ENCODE measurements at regions not wholly inside any gene's neighbourhood (a gene's known extent, or its start where the extent isn't known, plus 50 kb on each side); places are given as distances from the start of the nearest gene placed in this dataset.

DNA sequence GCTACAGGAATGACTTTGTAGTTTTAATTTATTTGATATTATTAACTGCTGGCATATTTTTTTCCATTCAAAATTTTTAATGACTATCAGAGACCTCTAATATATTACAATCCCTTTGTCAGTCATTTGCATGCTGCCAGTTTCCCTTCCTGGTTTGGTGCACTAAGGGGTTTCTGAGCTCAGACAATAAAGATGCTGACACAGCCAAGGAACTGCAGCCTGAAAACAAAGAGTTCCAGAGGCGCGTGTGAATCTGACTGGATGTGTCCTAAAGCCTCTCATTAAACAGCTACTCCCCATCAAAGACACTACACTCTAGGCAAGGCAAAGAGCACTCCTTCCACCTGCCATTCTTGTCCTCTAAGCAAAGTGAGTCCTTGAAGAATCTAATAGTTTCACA lies 116.8 kb upstream of the DST start:
- H3K27ac ChIP-seq = no peak overlapping the region
- TF ChIP-seq, protein P1, sequence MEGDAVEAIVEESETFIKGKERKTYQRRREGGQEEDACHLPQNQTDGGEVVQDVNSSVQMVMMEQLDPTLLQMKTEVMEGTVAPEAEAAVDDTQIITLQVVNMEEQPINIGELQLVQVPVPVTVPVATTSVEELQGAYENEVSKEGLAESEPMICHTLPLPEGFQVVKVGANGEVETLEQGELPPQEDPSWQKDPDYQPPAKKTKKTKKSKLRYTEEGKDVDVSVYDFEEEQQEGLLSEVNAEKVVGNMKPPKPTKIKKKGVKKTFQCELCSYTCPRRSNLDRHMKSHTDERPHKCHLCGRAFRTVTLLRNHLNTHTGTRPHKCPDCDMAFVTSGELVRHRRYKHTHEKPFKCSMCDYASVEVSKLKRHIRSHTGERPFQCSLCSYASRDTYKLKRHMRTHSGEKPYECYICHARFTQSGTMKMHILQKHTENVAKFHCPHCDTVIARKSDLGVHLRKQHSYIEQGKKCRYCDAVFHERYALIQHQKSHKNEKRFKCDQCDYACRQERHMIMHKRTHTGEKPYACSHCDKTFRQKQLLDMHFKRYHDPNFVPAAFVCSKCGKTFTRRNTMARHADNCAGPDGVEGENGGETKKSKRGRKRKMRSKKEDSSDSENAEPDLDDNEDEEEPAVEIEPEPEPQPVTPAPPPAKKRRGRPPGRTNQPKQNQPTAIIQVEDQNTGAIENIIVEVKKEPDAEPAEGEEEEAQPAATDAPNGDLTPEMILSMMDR (IDR thresholded peaks at IDR 0.05) = no peak

DNA sequence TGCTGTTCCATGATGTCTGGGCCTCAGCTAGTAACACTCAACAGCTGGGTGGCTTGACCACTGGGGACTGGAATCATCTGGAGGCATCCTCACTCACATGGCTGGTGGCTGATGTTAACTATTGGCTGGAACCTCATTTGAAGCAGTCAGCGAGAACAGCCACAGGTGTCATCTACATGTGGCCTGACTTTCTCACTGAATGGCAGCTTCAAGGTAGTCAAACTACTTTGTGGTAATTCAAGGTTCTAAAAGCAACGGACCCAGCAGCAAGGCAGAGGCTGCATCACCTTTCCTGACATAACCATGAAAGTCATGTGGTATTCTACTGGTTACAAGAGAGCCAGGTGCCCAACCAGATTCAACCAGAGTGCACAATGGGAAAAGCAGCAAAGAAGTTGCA lies 115.9 kb upstream of the DST start:
- no peak overlapping the region for H3K27ac ChIP-seq
- H3K9me3 ChIP-seq = no peaks in the 10 kb centered on the region
- TF ChIP-seq, protein P1 (IDR thresholded peaks at IDR 0.05) = no peak
- intact Hi-C loops (cut with DNase I) = loop anchor here (5.0 kb wide), 1 partner anchor 41 kb away; no protein-coding TSS in a partner anchor
- H3K27me3 ChIP-seq = no peaks in the 10 kb centered on the region
- no peaks in the 10 kb centered on the region for H3K36me3 ChIP-seq
- no peak overlapping the region for H3K4me3 ChIP-seq
- DNase-seq (ENCODE audit: low spot score in 2 of 2) = no peak
- peaks cover 0 to 26% of the 10 kb centered on the region in 2 donors for H3K4me1 ChIP-seq

More for the DNA sequence above, 116.8 kb upstream of the DST start:
- Histone ChIP-seq H3K9me3 (no peaks in the 10 kb centered on the region), H3K4me3 (no peak overlapping the region), H3K27me3 (no peaks in the 10 kb centered on the region), H3K4me1 (peaks cover 0 to 35% of the 10 kb centered on the region in 2 donors), H3K36me3 (no peaks in the 10 kb centered on the region)
- intact Hi-C loops (cut with DNase I) = loop anchor here (5.0 kb wide), 1 partner anchor 42 kb away; no protein-coding TSS in a partner anchor
- no peak for DNase-seq (ENCODE audit: low spot score in 2 of 2)

DNA sequence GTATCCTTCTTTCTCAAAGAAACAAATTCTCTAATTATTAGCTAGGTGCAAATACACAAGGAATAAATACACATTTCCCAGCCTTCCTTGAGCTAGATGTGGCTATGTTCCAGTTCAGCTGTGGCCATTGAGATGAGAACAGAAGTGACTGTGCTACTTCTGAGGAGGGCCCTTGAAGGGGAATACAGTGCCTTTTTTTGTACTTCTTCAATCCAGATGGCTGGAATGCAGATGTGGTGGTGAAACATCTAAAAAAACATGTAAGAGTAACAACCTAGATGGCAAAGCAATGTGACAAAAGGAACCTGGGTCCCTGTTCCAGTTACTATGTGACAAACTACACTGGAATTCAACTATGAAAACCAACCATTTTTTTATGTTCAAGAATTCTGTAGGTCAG lies 115.4 kb upstream of the DST start:
- H3K4me1 ChIP-seq = peaks cover 0 to 28% of the 10 kb centered on the region in 2 donors
- no peaks in the 10 kb centered on the region for H3K9me3 ChIP-seq
- H3K4me3 ChIP-seq = no peak overlapping the region
- DNase-seq (ENCODE audit: low spot score in 2 of 2) = no peak
- no peaks in the 10 kb centered on the region for H3K36me3 ChIP-seq
- intact Hi-C loops (cut with DNase I) = loop anchor here (5.0 kb wide), 1 partner anchor 41 kb away; no protein-coding TSS in a partner anchor
- no peaks in the 10 kb centered on the region for H3K27me3 ChIP-seq
- TF ChIP-seq, protein P1 (IDR thresholded peaks at IDR 0.05) = no peak
- peak overlapping the region in 1 of 2 donors; percentile 6 for H3K27ac ChIP-seq

DNA sequence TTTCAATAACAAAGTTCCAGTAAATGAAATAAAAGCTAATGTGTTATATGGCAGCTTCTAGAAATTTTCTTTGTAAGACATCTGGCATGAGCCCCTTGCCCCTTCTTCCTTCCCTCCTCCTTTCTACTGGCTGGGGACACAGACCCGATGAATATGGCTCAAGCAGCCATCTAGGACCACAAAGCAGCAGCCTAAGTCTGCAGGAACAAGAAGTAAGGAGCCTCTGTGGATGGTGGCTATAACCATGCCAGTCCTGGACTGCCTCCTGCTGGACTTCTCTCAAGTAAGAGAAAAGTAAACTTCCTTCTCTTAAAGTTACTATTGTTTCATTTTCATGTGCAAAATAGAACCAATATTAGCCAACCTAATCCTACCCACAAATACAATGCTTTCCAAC lies 114.9 kb upstream of the DST start:
- peak overlapping the region; percentile 6 to 43 for H3K27ac ChIP-seq
- H3K36me3 ChIP-seq = no peaks in the 10 kb centered on the region
- no peaks in the 10 kb centered on the region for H3K9me3 ChIP-seq
- TF ChIP-seq, protein P1 (IDR thresholded peaks at IDR 0.05) = peak; percentile 31 to 51 (median 38)
- no peak overlapping the region for H3K4me3 ChIP-seq
- intact Hi-C loops (cut with DNase I) = loop anchor here (2.0 to 5.0 kb wide), 2 partner anchors 40 to 121 kb away; no protein-coding TSS in a partner anchor
- H3K4me1 ChIP-seq = peaks cover 0 to 31% of the 10 kb centered on the region in 2 donors
- no peak for DNase-seq (ENCODE audit: low spot score in 2 of 2)
- H3K27me3 ChIP-seq = no peaks in the 10 kb centered on the region

DNA sequence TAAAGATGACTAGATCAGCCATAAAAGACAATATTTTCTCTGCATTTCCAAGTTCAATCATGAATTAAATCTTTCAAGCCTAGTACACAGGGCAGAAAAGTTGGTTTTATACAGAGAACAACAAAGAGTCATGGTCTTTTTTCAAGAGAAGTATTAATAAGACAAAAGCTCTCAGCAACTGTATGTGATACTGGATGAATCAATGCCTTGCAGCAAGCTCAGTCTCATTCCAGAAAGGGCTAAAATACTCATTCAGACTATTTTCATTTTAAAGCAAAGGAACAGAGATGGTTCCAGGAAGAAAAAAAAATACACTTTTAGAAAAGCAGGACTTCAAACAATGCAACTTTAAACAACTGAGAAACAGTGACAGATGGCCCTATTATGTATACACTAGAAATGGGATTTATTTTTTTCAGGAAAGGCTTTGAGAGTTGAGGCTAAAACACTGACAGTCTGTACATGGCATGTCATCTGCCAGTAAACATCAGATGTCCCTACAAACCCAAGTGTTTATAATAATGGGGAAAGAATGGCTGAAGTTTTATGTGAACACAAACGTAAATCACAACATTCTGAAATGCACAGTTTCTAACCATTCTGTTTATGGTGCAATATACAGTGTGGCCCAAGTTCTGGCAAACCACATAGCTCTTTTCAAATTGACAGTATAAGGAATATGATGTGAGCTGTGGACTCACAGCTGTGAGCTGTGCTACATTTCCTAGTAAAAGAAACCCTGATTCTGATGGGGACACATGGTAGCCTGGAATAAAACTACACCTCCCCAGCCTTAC lies 114.3 kb upstream of the DST start:
- Histone ChIP-seq H3K4me3 (no peak overlapping the region), H3K9me3 (no peaks in the 10 kb centered on the region), H3K36me3 (no peaks in the 10 kb centered on the region), H3K27me3 (no peaks in the 10 kb centered on the region), H3K4me1 (peaks cover 0 to 32% of the 10 kb centered on the region in 2 donors), H3K27ac (peak overlapping the region; percentile 43 to 66)
- TF ChIP-seq, protein P1 (IDR thresholded peaks at IDR 0.05) = no peak
- intact Hi-C loops (cut with DNase I) = loop anchor here (2.0 to 5.0 kb wide), 2 partner anchors 40 to 120 kb away; no protein-coding TSS in a partner anchor
- no peak for DNase-seq (ENCODE audit: low spot score in 2 of 2)

Data from ascending aorta (tissue), 2 donors.